ENCODE measurements at regions not wholly inside any gene's neighbourhood (a gene's known extent, or its start where the extent isn't known, plus 50 kb on each side); places are given as distances from the start of the nearest gene placed in this dataset.

DNA sequence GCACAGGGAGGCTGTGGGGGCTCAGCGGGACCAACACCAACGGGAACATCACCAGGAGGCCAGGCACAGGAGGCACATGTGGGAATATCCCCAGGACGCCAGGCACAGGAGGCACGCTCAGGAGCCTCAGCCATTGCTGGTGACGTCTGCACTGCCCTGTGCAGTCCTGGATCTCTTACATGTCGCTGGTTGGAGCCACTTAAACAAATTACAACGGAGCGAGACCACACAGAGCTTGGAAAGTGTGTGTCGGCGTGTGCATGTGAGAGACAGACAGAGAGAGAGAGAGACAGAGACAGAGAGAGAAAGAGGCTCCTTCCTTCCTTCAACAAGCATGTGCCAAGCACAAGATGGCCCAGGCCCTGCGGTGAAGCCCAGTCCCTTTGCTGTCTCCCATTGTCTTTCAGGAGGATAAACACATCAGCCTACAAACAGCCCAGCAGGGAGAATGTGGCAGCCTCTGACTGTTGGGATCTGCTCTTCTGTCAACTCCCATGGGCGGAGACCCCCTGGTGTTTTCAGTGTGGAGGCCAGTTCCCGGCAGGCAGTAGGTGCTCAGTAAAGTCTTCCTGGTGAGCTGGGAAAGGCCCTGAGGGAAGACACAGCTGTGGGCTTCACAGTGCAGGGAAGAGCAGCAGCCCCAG lies 112.7 kb upstream of the THBS2 start:
- TF ChIP-seq, protein P1, sequence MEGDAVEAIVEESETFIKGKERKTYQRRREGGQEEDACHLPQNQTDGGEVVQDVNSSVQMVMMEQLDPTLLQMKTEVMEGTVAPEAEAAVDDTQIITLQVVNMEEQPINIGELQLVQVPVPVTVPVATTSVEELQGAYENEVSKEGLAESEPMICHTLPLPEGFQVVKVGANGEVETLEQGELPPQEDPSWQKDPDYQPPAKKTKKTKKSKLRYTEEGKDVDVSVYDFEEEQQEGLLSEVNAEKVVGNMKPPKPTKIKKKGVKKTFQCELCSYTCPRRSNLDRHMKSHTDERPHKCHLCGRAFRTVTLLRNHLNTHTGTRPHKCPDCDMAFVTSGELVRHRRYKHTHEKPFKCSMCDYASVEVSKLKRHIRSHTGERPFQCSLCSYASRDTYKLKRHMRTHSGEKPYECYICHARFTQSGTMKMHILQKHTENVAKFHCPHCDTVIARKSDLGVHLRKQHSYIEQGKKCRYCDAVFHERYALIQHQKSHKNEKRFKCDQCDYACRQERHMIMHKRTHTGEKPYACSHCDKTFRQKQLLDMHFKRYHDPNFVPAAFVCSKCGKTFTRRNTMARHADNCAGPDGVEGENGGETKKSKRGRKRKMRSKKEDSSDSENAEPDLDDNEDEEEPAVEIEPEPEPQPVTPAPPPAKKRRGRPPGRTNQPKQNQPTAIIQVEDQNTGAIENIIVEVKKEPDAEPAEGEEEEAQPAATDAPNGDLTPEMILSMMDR (IDR thresholded peaks at IDR 0.05): no peak
- no peak for TF ChIP-seq ZFX (IDR thresholded peaks at IDR 0.05; ENCODE audit: borderline replicate concordance)

Measured in 22Rv1 (cell line).